HG02970 (cell line): ENCODE measurements at regions not wholly inside any gene's neighbourhood (a gene's known extent, or its start where the extent isn't known, plus 50 kb on each side); places are given as distances from the start of the nearest gene placed in this dataset.
"Not testable (repeated sequence)": the region's sequence is repeated elsewhere in the genome, so short reads cannot be mapped to it uniquely, and the experiment has no call there.

Experiments
- ATAC-seq: cut with Tn5 transposase; IDR thresholded peaks from one replicate; pipeline ENCODE4 v1.9.1; 2021; ENCODE audit warnings: mild to moderate bottlenecking, moderate library complexity, moderate number of reproducible peaks; ENCODE audit not compliant: unreplicated experiment, low FRiP score

DNA sequence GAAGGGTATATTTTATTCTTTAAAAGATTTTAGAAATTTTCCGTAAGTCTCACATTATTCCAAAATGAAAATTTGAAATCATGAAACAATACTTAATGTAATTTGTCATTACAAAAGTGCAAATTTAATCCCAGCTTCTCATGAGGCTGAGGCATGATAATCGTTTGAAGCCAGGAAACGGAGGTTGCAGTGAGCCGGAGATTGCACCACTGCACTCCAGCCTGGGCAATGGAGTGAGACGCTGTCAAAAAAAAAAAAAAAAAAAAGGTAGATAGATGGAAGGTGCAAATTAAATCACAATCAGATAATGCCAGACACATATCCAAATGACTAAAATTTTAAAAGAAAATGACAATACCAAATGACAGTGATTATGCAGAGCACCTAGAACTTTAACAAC lies 644.2 kb downstream of the FAM181B start:
- ATAC-seq, result no peak

DNA sequence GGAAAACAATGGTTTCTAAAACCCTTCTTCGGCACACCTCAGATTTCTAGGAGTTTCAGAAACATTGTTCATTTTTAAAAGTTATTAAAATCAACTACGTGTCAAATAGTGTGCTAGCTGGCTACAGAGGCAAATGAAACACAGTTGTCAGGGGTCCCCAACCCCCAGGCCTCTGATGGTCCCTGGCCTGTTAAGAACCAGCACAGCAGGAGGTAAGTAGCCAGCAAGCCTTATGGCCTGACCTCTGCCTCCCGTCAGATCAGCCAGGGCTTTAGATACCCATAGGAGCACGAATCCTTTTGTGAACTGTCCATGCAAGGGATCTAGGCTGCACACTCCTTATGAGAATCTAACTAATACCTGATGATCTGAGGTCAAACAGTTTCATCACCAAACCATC lies 648.2 kb downstream of the FAM181B start:
- ATAC-seq, result no peak

DNA sequence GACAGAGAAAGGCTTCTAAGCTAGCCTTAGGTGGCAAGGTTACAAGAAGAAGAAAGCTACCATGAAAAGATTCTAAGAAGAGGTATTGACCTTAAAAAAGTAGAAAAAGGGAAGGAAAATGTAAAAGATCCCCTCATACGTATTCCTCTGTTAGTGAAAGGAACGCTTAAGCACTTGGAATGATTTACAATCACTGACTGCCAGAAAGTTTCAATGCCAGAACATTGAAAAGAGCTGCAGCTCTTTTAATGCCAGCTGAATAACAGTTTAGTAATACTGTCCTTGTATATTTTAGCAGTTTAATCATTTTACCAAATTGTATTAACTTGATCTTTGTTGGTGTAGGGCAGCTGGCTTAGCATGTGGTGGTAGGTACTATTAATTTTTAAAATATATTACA lies 650.7 kb downstream of the FAM181B start:
- ATAC-seq, result no peak

DNA sequence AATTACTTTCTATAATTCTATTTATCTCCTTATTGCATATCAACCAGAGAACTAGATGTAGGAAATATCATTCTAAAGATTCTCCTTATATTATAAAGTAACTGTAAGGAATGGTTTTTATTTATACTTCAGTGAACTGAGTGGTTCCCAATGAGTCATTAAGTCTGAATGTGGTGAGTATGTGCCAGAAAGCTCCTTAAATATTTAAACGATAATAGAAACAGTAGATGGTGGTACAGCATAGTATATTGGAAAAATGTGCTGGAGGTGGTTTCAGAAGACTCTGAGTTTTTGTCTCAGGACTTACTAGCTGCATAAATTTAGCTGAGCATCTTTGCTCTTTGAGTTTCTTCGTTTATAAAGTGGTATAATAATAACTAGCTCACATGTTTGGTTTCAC lies 653.5 kb downstream of the FAM181B start:
- ATAC-seq, result no peak

DNA sequence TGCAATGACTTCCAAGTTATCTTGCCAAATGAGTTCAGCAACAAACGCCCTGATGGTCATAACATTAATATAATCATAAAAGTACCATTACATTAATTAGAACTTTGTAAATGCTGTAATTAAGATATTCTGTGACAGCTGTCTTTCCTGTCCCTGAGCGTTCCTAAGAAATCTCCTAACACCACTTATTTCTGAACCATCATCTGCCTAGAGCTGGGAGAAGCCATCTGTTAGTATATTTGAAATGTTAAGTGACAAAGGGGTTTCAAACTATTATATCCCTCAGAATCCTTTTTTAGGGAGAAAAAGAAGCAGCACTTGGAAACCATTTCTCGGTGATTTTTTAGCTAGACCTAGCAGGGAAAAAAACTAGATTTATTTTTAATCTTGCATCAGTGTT lies 657.5 kb downstream of the FAM181B start:
- no peak for ATAC-seq

DNA sequence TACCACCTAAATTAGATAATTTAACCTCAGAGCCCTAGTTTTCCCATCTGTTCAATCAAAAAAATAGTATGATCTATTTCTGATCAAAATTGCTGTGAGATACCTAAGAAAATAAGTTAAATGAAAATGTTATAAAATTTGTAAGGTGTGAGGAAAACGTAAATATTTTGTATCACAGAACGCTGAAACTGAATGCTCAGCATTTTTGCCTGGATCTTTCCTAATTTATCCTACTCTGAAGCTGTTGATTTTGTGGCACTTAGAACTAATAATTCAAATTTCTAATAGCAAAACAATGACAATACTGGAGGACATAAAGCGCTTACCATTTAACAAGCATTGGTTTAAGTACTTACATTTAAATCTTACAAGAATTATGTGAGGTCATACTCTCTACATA lies 674.2 kb downstream of the FAM181B start:
- ATAC-seq, result no peak

DNA sequence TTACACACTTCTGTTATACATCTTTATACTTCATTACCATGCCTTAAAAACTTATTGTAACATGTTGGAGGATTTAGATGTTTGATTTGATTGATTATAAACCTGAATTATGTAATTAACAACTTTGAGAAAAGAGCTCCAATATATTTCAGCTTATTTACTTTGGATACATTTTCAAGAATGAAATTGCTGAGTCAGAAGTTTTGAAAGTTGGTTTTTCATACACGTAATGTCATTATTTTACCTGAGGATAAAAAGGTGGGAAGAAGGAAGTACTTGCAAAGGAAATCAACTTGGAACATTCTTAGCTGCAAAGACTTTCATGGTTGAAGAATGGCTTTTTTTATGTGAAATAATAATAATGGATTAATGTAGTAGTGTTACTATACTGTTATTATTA lies 677.2 kb downstream of the FAM181B start:
- no peak for ATAC-seq

DNA sequence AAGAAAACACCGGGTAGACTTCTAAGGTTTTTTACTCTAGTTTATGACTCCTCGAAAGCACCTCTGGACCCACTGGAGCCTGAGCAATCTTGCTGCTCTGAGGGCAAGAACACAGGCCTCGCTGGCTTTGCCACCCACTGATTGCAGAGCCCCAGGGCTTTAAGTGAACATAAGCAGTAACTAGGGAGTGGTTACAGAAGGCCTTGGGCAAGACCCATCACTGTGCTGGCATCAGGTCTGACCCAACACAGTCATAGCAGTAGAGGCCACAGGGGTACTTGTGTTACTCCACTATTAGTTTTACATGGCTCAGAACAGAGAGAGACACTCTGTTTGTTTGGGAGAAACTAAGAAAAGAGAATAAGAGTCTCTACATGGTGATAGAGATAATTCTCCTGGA lies 684.5 kb downstream of the FAM181B start:
- ATAC-seq, result no peak

DNA sequence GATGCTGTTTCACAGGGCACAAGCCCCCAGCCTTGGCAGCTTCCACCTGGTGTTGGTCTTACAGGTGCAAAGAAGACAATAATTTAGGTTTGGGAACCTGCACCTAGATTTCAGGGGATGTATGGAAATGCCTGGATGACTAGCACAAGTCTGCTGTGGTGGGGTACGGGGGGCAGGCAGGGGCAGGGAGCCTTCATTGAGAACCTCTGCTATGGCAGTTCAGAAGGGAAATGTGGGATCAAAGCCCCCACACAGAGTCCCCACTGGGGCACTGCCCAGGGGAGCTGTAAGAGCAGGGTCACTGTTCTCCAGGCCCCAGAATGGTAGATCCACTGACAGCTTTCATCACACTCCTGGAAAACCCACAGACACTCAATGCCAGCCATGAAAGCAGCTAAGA lies 686.5 kb downstream of the FAM181B start:
- no peak for ATAC-seq

DNA sequence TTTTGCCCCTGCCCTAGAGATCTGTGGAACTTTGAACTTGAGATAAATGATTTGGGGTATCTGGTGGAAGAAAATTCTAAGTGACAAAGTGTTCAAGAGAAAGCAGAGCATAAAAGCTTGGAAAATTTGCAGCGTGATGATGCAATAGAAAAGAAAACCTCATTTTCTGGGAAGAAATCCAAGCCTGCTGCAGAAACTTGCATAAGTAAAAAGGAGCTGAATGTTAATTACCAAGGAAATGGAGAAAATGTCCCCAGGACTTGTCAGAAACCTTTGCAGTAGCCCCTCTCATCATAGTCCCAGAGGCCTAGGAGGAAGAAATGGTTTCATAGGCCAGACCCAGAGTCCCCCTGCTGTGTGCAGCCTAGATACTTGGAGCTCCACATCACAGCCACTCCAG lies 686.9 kb downstream of the FAM181B start:
- ATAC-seq, result no peak

DNA sequence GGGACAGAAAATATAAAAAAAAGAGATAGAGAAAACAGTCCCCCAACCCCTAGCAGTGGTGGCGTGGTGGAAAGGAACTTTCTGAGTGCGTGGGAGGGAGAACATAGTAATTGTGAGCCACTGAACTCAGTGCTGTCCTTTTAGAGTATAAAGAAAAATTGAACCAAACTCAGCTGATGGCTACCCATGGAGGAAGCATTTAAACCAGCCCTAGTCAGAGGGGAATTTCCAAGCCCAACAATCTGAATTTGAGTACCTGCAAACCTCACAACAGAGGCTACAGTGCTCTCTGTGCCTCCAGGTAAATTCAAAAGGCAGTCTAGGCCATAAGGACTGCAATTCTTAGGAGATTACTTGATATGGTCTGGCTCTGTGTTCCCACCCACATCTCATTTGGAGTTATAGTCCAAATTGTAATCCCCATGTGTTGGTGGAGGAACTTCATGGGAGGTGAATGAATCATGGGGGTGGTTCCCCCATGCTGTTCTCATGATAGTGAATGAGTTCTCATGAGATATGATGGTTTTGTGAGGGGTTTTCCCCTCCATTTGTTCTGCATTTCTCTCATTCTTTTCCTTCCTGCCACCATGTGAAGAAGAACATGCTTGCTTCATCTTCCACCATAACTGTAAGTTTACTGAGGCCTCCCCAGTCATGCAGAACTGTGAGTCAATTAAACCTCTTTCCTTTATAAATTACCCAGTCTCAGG lies 687.8 kb downstream of the FAM181B start:
- ATAC-seq, result no peak

DNA sequence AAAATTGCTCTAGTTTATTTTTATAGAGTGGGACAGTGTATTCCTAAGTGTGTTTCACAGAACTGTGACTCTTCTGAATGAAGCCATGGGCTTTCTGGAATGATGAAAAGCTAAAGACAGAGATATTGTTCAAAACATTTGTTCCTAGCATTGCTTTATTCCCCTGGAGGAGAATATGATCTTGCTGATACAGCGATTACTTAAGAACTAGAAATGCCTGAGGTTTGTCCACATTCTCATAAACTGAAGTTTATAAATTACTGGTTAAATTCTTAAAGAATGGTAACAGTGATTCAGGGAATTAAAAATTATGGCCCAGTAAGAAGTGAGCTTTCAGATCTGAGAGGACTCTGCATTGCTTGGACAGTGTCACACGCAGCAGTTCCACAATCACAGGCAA lies 690.3 kb downstream of the FAM181B start:
- ATAC-seq, result no peak

DNA sequence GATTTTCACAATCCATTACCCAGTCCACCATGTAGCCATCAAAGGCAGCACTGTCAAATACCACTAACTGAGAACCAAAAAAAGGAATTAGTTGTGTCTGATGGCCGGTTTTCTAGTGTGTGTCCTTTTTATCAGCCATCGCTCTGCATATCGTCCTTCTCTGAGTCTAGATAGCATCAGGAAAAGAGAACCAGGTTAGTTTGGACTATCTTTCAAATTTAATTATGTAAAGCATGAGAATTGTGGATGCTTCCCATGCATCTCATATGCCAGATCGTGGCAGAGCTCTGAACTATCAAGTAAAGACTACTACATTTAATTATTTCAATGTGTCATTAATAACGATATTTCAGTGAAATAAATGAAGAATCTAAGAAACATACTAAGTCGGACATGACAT lies 691.9 kb downstream of the FAM181B start:
- no peak for ATAC-seq

DNA sequence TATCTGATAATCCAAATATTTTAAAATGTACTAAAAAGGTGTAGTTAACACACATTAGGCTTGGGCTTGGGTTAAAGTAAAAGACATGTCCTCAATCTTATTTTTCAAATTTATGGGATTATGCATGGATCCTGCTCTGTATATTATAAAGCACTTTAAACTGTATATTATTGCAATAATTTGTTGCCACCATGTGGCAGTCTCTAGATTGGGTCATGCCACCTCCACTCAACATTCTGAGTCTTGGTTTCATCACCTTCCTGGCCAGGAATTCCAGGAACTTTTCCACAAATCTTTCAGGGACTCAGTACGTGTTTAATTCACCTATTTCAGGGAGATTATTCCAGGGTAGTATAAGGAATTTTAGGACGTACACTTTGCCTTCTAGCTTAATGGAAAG lies 695.5 kb downstream of the FAM181B start:
- ATAC-seq, result no peak

DNA sequence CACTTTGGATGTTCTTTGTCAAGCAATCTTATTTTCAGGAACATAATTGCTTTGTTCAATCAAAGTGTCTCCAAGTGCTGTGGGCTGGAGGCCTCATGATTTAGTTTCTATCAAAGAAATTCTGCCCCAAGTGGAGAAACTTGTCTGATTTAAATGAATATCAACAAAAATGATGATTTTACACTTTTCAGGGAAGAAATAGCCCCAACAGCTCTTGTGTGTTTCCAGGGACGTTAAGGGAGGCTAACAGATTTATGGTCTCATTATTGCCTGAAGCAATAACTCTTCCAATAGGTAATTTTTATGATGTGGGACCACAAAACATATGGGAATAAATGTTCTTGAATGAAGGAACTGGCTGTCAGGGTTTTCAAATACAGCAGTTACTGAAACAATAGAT lies 699.1 kb downstream of the FAM181B start:
- ATAC-seq, result no peak

DNA sequence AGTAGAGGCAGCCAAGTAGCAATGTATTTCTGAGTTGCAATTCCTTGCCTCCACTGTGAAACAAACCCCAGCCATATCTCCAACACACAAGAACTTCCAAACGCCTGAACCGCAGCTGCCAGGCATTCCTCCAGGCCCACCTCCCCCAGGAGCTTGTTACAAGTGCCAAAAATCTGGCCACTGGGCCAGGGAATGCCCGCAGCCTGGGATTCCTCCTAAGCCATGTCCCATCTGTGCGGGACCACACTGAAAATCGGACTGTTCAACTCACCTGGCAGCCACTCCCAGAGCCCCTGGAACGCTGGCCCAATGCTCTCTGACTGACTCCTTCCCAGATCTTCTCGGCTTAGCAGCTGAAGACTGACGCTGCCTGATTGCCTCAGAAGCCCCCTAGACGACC lies 706.3 kb downstream of the FAM181B start:
- ATAC-seq, result not testable (repeated sequence)

DNA sequence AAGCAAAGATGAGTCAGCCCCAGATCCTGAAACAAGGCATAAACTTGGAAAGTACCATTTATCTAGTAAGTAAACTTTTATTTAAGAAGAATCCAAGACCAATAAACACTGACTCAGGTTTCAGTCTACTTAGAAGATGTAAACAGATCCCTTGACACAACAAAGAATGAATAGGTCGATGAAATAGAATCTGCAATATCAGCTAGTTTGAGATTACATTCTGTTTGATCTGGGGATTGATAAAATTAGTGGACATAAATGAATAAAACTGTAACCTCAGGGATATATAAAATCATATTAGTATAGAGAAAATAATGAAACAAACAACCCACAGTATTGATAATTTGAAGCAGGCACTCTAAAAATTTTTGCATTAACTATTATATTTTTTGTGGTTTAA lies 708.9 kb downstream of the FAM181B start:
- no peak for ATAC-seq

DNA sequence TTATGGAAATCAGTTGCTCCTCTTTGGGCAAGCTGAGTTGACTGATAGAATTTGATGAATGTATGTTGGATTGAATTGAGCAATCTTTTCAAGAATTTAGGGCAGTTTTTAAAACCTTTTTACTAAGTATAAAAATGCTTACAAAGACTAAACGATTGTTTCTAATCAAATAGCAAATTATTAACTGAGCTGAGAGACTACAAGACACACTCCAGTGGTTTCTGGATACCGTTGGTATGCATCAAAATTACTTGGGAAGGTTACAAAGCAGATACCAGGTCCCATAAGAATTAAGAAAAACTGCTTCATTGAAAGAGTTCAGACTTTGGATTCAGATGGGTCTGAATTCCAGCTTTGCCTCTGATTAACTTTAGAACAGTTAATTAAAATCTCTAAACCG lies 721.4 kb downstream of the FAM181B start:
- ATAC-seq, result no peak

DNA sequence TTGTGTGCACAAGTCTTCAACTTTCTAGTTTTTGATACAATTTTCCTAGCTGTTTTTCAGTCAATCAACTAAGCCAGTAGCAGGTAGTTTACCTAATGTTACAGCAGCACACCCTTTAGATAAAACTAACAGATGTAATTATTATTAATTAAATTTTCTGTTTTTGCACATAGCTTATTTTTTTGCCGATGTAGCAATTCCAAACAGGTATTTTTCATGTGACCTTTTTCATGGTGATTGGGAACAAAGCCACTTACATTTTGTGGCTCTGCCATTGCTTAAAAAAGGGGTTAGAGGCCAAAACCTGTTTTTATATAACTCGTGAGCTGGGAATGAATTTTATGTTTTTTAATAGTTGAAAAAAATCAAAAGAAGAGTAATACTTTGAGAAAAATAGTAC lies 724.5 kb downstream of the FAM181B start:
- ATAC-seq, result no peak

DNA sequence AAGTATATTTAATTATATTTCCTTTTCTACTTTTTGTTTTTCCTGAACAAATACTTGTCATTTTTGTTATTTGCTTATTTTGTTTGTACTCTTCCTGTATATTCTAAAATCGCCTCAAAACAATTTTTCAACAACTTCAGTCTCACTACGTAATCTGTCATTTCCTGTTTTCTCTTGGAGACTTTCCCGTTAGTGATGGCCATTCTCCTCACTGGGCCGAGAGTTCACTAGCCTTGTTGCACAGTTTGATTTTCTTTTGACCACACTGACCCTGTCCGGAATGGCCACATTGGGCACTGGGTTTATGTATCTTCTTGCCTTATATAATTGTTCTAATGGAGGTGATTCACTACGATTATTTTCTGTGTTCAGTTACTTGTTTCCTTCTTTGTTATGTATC lies 726.1 kb downstream of the FAM181B start:
- ATAC-seq, result no peak

DNA sequence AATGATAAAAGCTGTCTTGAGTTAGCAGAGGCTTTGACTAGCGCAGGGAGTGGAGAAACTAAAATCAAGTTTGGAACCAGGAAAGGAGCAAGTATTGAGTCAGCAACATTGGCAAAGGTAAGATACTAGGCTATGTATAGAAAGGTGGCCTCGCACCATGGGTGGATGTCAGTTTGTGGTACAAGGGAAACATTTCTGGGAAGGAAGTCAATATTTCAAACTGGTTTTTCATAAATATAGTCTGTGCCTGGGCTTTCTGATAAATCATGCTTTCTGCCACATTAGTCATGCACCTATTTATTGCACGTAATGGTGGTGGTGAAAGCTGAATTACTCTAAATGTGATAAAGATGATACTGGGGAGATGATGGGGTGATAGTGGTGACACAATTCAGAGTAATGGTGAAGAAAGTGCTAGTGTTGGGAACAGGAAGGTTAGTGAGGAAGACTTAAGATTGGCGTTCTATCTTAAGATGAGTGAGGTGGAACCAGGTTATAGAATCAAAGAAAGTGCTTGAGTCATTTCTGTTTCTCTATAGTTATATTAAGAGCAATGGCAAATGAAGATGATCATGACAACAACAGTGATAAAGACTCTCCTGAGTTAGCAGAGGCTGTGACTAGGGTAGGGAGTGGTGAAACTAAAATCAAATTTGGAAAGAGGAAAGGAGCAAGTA lies 729.0 kb downstream of the FAM181B start:
- no peak for ATAC-seq
